ENCODE measurements at regions not wholly inside any gene's neighbourhood (a gene's known extent, or its start where the extent isn't known, plus 50 kb on each side); places are given as distances from the start of the nearest gene placed in this dataset.

DNA sequence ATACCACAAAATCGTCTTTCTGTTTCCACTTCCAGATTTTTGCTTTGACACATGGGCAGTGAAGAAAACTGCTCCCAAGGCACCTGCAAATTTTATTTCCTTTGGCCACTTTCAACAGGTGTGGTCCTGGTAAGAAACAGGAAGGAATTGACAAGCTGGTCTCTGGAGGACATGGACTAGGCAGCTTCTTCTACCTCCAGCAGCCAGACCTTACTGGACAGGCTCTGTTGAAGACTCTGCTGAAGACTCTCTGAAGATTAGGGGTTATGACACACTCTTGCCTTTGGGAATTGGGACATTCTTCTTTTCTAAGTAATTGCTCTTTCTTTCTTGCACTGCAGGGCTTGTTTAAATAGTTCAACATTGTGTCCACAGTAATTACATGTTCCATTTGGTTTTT, 147.7 kb upstream of the DCBLD2 start:
- CTCF ChIA-PET: no interaction called here
- intact Hi-C loops (cut with micrococcal nuclease; ENCODE audit: unreplicated experiment): no loop called here
- DNase-seq (ENCODE audit: low spot score): no peak
- no peak overlapping the region for H3K27ac ChIP-seq (ENCODE audit: low read depth, low read length, poor library complexity, severe bottlenecking)
- H3K4me3 ChIP-seq (ENCODE audit: low read depth, low read length, poor library complexity, severe bottlenecking): no peak overlapping the region
- POLR2A ChIA-PET (ENCODE audit: low non-redundant PET): no interaction called here
- no peaks in the 10 kb centered on the region for H3K36me3 ChIP-seq (ENCODE audit: insufficient read depth, low read length, poor library complexity, severe bottlenecking)
- H3K9me3 ChIP-seq (ENCODE audit: low read depth, low read length, poor library complexity, severe bottlenecking): no peaks in the 10 kb centered on the region
- TF ChIP-seq, protein P1, sequence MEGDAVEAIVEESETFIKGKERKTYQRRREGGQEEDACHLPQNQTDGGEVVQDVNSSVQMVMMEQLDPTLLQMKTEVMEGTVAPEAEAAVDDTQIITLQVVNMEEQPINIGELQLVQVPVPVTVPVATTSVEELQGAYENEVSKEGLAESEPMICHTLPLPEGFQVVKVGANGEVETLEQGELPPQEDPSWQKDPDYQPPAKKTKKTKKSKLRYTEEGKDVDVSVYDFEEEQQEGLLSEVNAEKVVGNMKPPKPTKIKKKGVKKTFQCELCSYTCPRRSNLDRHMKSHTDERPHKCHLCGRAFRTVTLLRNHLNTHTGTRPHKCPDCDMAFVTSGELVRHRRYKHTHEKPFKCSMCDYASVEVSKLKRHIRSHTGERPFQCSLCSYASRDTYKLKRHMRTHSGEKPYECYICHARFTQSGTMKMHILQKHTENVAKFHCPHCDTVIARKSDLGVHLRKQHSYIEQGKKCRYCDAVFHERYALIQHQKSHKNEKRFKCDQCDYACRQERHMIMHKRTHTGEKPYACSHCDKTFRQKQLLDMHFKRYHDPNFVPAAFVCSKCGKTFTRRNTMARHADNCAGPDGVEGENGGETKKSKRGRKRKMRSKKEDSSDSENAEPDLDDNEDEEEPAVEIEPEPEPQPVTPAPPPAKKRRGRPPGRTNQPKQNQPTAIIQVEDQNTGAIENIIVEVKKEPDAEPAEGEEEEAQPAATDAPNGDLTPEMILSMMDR (conservative IDR thresholded peaks at IDR 0.05; ENCODE audit: low read depth, low read length): no peak
- no peaks in the 10 kb centered on the region for H3K27me3 ChIP-seq (replicated peaks; ENCODE audit: insufficient read depth, low read depth, low read length, poor library complexity)
- no TSS peak for BruUV-seq (replicated peaks)
- H3K4me1 ChIP-seq (ENCODE audit: insufficient read depth, low read length, poor library complexity, severe bottlenecking): no peaks in the 10 kb centered on the region

DNA sequence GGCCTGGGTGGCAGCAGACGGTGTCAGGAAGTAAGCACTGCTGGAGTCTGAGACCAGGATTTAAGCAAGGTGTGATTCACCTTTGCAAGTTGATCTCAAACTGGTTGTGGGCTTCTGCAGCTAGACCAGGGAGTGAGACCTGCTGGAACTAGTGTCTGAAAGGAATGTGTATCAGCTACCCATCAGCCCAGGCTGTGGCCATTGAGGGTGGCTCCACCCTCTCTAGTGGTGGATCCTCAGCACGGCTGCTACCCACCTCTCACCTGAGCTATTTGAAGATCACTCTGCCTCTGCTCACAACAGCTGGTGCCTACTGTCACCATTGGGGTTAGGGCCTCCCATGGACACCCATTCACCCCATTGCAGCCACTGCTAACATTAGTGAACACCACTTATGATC, 140.3 kb upstream of the DCBLD2 start:
- Histone ChIP-seq H3K36me3 (ENCODE audit: insufficient read depth, low read length, poor library complexity, severe bottlenecking) (no peaks in the 10 kb centered on the region), H3K27me3 (replicated peaks; ENCODE audit: insufficient read depth, low read depth, low read length, poor library complexity) (no peaks in the 10 kb centered on the region), H3K27ac (ENCODE audit: low read depth, low read length, poor library complexity, severe bottlenecking) (no peak overlapping the region), H3K9me3 (ENCODE audit: low read depth, low read length, poor library complexity, severe bottlenecking) (no peaks in the 10 kb centered on the region), H3K4me3 (ENCODE audit: low read depth, low read length, poor library complexity, severe bottlenecking) (no peak overlapping the region), H3K4me1 (ENCODE audit: insufficient read depth, low read length, poor library complexity, severe bottlenecking) (no peaks in the 10 kb centered on the region)
- intact Hi-C loops (cut with micrococcal nuclease; ENCODE audit: unreplicated experiment): no loop called here
- CTCF ChIA-PET: no interaction called here
- no peak for DNase-seq (ENCODE audit: low spot score)
- no TSS peak for BruUV-seq (replicated peaks)
- no peak for TF ChIP-seq EZH2 (IDR thresholded peaks at IDR 0.05; ENCODE audit: borderline replicate concordance, low read depth, low read length, poor library complexity, severe bottlenecking)
- TF ChIP-seq, protein P1 (conservative IDR thresholded peaks at IDR 0.05; ENCODE audit: low read depth, low read length): no peak
- POLR2A ChIA-PET (ENCODE audit: low non-redundant PET): no interaction called here

DNA sequence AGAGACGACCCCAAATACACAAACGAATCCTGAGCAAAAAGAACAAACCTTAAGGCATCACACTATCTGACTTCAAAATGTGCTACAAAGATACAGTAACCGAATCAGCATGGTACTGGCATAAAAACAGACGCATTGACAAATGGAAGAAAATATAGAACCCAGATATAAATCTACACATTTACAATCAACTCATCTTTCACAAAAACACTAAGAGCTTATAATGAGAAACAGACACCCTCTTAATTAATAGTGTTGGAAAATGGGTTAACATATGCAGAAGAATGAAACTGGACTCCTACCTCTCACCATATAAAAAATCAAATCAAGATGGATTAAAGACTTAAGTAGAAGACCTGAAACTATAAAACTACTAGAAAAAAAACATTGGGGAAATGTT, 130.3 kb upstream of the DCBLD2 start:
- CTCF ChIA-PET: no interaction called here
- no TSS peak for BruUV-seq (replicated peaks)
- DNase-seq (ENCODE audit: low spot score): no peak

More for the DNA sequence above, 130.3 kb upstream of the DCBLD2 start:
- H3K36me3 ChIP-seq (ENCODE audit: insufficient read depth, low read length, poor library complexity, severe bottlenecking): no peaks in the 10 kb centered on the region
- no peaks in the 10 kb centered on the region for H3K27me3 ChIP-seq (replicated peaks; ENCODE audit: insufficient read depth, low read depth, low read length, poor library complexity)
- POLR2A ChIA-PET (ENCODE audit: low non-redundant PET): no interaction called here
- H3K4me3 ChIP-seq (ENCODE audit: low read depth, low read length, poor library complexity, severe bottlenecking): no peak overlapping the region
- intact Hi-C loops (cut with micrococcal nuclease; ENCODE audit: unreplicated experiment): no loop called here
- no peak overlapping the region for H3K27ac ChIP-seq (ENCODE audit: low read depth, low read length, poor library complexity, severe bottlenecking)
- H3K4me1 ChIP-seq (ENCODE audit: insufficient read depth, low read length, poor library complexity, severe bottlenecking): no peaks in the 10 kb centered on the region
- TF ChIP-seq, protein P1 (conservative IDR thresholded peaks at IDR 0.05; ENCODE audit: low read depth, low read length): no peak
- TF ChIP-seq EZH2 (IDR thresholded peaks at IDR 0.05; ENCODE audit: borderline replicate concordance, low read depth, low read length, poor library complexity, severe bottlenecking): no peak
- peaks cover 14% of the 10 kb centered on the region for H3K9me3 ChIP-seq (ENCODE audit: low read depth, low read length, poor library complexity, severe bottlenecking)
